ENCODE measurements at regions not wholly inside any gene's neighbourhood (a gene's known extent, or its start where the extent isn't known, plus 50 kb on each side); places are given as distances from the start of the nearest gene placed in this dataset.
A peak's percentile ranks its signal among the peaks of the same experiment; 100 is the strongest.

DNA sequence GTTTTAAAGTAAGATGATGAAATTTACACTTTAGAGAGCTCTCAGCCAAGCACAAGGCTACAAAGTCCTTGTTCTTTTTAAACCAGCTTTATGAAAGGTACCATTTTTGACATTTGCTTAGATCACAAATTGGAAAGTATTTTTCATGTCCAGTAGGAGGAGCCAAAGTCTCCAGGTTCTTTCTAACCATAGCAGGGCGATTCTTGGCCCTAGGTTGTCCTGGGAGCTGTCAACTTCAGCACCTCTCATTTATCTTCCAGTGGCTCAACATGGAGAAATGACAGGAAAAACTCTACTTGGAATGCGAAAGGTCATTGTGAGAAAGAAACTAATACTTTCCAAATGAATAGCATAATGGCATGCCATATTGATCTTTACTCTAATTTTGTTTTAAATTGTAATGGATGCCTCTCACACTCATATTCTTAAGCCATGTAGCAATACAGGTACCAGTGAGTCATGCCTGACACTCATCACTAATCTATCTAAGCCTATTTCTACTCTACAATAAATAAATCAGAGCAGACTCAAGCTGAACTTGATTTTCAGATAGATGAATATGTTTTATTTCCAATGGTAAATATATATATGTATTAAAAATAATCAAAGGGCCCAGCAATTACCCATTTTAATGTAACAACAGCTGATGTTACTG lies 919.1 kb upstream of the EEF2KMT start:
- Histone ChIP-seq H4K8ac (ENCODE audit: low read depth, low read length) (no peak overlapping the region), H3K9me3 (ENCODE audit: insufficient read depth, low read depth, low read length) (peaks cover 4% of the 10 kb centered on the region), H3K27me3 (ENCODE audit: insufficient read depth, low read length) (peaks cover 34% of the 10 kb centered on the region), H2BK5ac (ENCODE audit: low read depth, low read length, poor library complexity) (no peak overlapping the region), H3K4ac (ENCODE audit: low read depth, low read length) (no peak overlapping the region), H4K12ac (ENCODE audit: low read depth, low read length) (no peak overlapping the region), H2BK120ac (ENCODE audit: insufficient read depth, low read length, poor library complexity) (no peak overlapping the region), H3K18ac (ENCODE audit: low read length) (no peak overlapping the region), H2AK5ac (ENCODE audit: low read length) (no peak overlapping the region), H3K4me1 (ENCODE audit: control insufficient read depth in 1 of 2, insufficient read depth in 2 of 2, low read length in 2 of 2) (no peaks in the 10 kb centered on the region), H2AFZ (ENCODE audit: insufficient read depth, low read length, poor library complexity) (no peak overlapping the region), H4K91ac (ENCODE audit: low read depth, low read length) (no peak overlapping the region), H3K79me2 (ENCODE audit: control insufficient read depth, insufficient read depth, low read length, poor library complexity) (no peaks in the 10 kb centered on the region), H3K36me3 (ENCODE audit: control insufficient read depth in 1 of 2, insufficient read depth in 2 of 2, low read length in 2 of 2) (no peaks in the 10 kb centered on the region), H3K9ac (ENCODE audit: low read length) (no peak overlapping the region), H3K4me3 (ENCODE audit: low read depth, low read length) (no peak overlapping the region), H3K23ac (ENCODE audit: low read length) (no peak overlapping the region), H3K79me1 (ENCODE audit: low read length) (no peaks in the 10 kb centered on the region), H3K14ac (ENCODE audit: low read length) (no peak overlapping the region), H3K4me2 (ENCODE audit: low read length) (no peak overlapping the region), H3K27ac (ENCODE audit: low read depth, low read length) (no peak overlapping the region), H2BK12ac (ENCODE audit: low read length) (no peak overlapping the region)
- DNase-seq, result peak in 1 of 2 donors; percentile 13
- WGBS (ENCODE audit: extremely low coverage, insufficient coverage, insufficient read length), result no CpG with 5 or more reads among the region's 2 CpGs

GRCh38 chr16:6012716-6013115 lies 915.1 kb upstream of the EEF2KMT start:
- Histone ChIP-seq H4K12ac (ENCODE audit: low read depth, low read length) (no peak overlapping the region), H2AK5ac (ENCODE audit: low read length) (no peak overlapping the region), H3K4ac (ENCODE audit: low read depth, low read length) (no peak overlapping the region), H3K27ac (ENCODE audit: low read depth, low read length) (no peak overlapping the region), H3K9ac (ENCODE audit: low read length) (no peak overlapping the region), H3K27me3 (ENCODE audit: insufficient read depth, low read length) (peaks cover 1% of the 10 kb centered on the region), H2BK12ac (ENCODE audit: low read length) (no peak overlapping the region), H3K4me2 (ENCODE audit: low read length) (no peak overlapping the region), H3K79me1 (ENCODE audit: low read length) (no peaks in the 10 kb centered on the region), H2AFZ (ENCODE audit: insufficient read depth, low read length, poor library complexity) (no peak overlapping the region), H3K23ac (ENCODE audit: low read length) (no peak overlapping the region), H4K8ac (ENCODE audit: low read depth, low read length) (no peak overlapping the region), H4K91ac (ENCODE audit: low read depth, low read length) (no peak overlapping the region), H3K4me3 (ENCODE audit: low read depth, low read length) (no peak overlapping the region), H3K18ac (ENCODE audit: low read length) (no peak overlapping the region), H2BK5ac (ENCODE audit: low read depth, low read length, poor library complexity) (no peak overlapping the region), H3K4me1 (ENCODE audit: control insufficient read depth in 1 of 2, insufficient read depth in 2 of 2, low read length in 2 of 2) (no peaks in the 10 kb centered on the region), H3K14ac (ENCODE audit: low read length) (no peak overlapping the region), H2BK120ac (ENCODE audit: insufficient read depth, low read length, poor library complexity) (no peak overlapping the region), H3K36me3 (ENCODE audit: control insufficient read depth in 1 of 2, insufficient read depth in 2 of 2, low read length in 2 of 2) (no peaks in the 10 kb centered on the region), H3K9me3 (ENCODE audit: insufficient read depth, low read depth, low read length) (no peaks in the 10 kb centered on the region), H3K79me2 (ENCODE audit: control insufficient read depth, insufficient read depth, low read length, poor library complexity) (no peaks in the 10 kb centered on the region)
- no peak for DNase-seq
- WGBS (ENCODE audit: extremely low coverage, insufficient coverage, insufficient read length), result no CpG with 5 or more reads among the region's 1 CpG

GRCh38 chr16:6009151-6009550 lies 911.6 kb upstream of the EEF2KMT start:
- Histone ChIP-seq H4K12ac (ENCODE audit: low read depth, low read length) (no peak overlapping the region), H3K4me1 (ENCODE audit: control insufficient read depth in 1 of 2, insufficient read depth in 2 of 2, low read length in 2 of 2) (no peaks in the 10 kb centered on the region), H3K23ac (ENCODE audit: low read length) (no peak overlapping the region), H3K14ac (ENCODE audit: low read length) (no peak overlapping the region), H4K91ac (ENCODE audit: low read depth, low read length) (no peak overlapping the region), H3K18ac (ENCODE audit: low read length) (no peak overlapping the region), H3K79me2 (ENCODE audit: control insufficient read depth, insufficient read depth, low read length, poor library complexity) (no peaks in the 10 kb centered on the region), H3K4ac (ENCODE audit: low read depth, low read length) (no peak overlapping the region), H3K79me1 (ENCODE audit: low read length) (no peaks in the 10 kb centered on the region), H2AK5ac (ENCODE audit: low read length) (no peak overlapping the region), H2BK5ac (ENCODE audit: low read depth, low read length, poor library complexity) (no peak overlapping the region), H4K8ac (ENCODE audit: low read depth, low read length) (no peak overlapping the region), H3K4me2 (ENCODE audit: low read length) (no peak overlapping the region), H3K9ac (ENCODE audit: low read length) (no peak overlapping the region), H3K27ac (ENCODE audit: low read depth, low read length) (no peak overlapping the region), H2BK12ac (ENCODE audit: low read length) (no peak overlapping the region), H3K9me3 (ENCODE audit: insufficient read depth, low read depth, low read length) (no peaks in the 10 kb centered on the region), H3K36me3 (ENCODE audit: control insufficient read depth in 1 of 2, insufficient read depth in 2 of 2, low read length in 2 of 2) (no peaks in the 10 kb centered on the region), H2AFZ (ENCODE audit: insufficient read depth, low read length, poor library complexity) (no peak overlapping the region), H3K4me3 (ENCODE audit: low read depth, low read length) (no peak overlapping the region), H2BK120ac (ENCODE audit: insufficient read depth, low read length, poor library complexity) (no peak overlapping the region), H3K27me3 (ENCODE audit: insufficient read depth, low read length) (no peaks in the 10 kb centered on the region)
- no CpG with 5 or more reads among the region's 5 CpGs for WGBS (ENCODE audit: extremely low coverage, insufficient coverage, insufficient read length)
- DNase-seq, result no peak

GRCh38 chr16:6008670-6009069 lies 911.1 kb upstream of the EEF2KMT start:
- DNase-seq, result no peak
- no peak overlapping the region for H3K4me3 ChIP-seq (ENCODE audit: low read depth, low read length)
- H2AFZ ChIP-seq (ENCODE audit: insufficient read depth, low read length, poor library complexity), result no peak overlapping the region
- H3K18ac ChIP-seq (ENCODE audit: low read length), result no peak overlapping the region
- WGBS (ENCODE audit: extremely low coverage, insufficient coverage, insufficient read length), result no CpG with 5 or more reads among the region's 9 CpGs
- H3K4me1 ChIP-seq (ENCODE audit: control insufficient read depth in 1 of 2, insufficient read depth in 2 of 2, low read length in 2 of 2), result no peaks in the 10 kb centered on the region
- H3K27ac ChIP-seq (ENCODE audit: low read depth, low read length), result no peak overlapping the region
- H2BK12ac ChIP-seq (ENCODE audit: low read length), result no peak overlapping the region
- H4K91ac ChIP-seq (ENCODE audit: low read depth, low read length), result no peak overlapping the region
- no peaks in the 10 kb centered on the region for H3K79me1 ChIP-seq (ENCODE audit: low read length)
- no peaks in the 10 kb centered on the region for H3K9me3 ChIP-seq (ENCODE audit: insufficient read depth, low read depth, low read length)
- no peak overlapping the region for H2BK5ac ChIP-seq (ENCODE audit: low read depth, low read length, poor library complexity)
- H3K4me2 ChIP-seq (ENCODE audit: low read length), result no peak overlapping the region
- H3K9ac ChIP-seq (ENCODE audit: low read length), result no peak overlapping the region
- no peak overlapping the region for H2BK120ac ChIP-seq (ENCODE audit: insufficient read depth, low read length, poor library complexity)
- no peaks in the 10 kb centered on the region for H3K36me3 ChIP-seq (ENCODE audit: control insufficient read depth in 1 of 2, insufficient read depth in 2 of 2, low read length in 2 of 2)
- H3K79me2 ChIP-seq (ENCODE audit: control insufficient read depth, insufficient read depth, low read length, poor library complexity), result no peaks in the 10 kb centered on the region
- H3K23ac ChIP-seq (ENCODE audit: low read length), result no peak overlapping the region
- no peaks in the 10 kb centered on the region for H3K27me3 ChIP-seq (ENCODE audit: insufficient read depth, low read length)
- no peak overlapping the region for H4K12ac ChIP-seq (ENCODE audit: low read depth, low read length)
- no peak overlapping the region for H4K8ac ChIP-seq (ENCODE audit: low read depth, low read length)
- no peak overlapping the region for H2AK5ac ChIP-seq (ENCODE audit: low read length)
- no peak overlapping the region for H3K14ac ChIP-seq (ENCODE audit: low read length)
- no peak overlapping the region for H3K4ac ChIP-seq (ENCODE audit: low read depth, low read length)
